Pancreas (tissue), 10 donors: ENCODE measurements at regions not wholly inside any gene's neighbourhood (a gene's known extent, or its start where the extent isn't known, plus 50 kb on each side); places are given as distances from the start of the nearest gene placed in this dataset.

Experiments used
- ATAC-seq, 4 donors: fragments of 200-7000 bp; cut with Tn5 transposase; one replicate each; pipeline versions ENCODE4 v1.8.0 to v1.9.1; 2020; ENCODE audit warnings: mild to moderate bottlenecking in 4 of 4, moderate library complexity in 4 of 4
- DNase-seq, 6 donors: peaks; one replicate each; pipeline ENCODE4 v3.0.0-alpha.2; 2020
- FAIRE-seq: peaks from 2 replicates; lab custom pipeline; 2012; peaks lifted over from hg19 to GRCh38; lab: Jason Lieb, UNC
- H3K27ac ChIP-seq, 4 donors: fragments of 200-600 bp; sonication (generic); 1 replicate in 3 of 4; 2 replicates in 1 of 4; pipeline versions ENCODE4 v1.5.0 to v1.8.0; 2020
- H3K27me3 ChIP-seq, 4 donors: fragments of 200-600 bp; one replicate each; pipeline ENCODE4 v1.8.0; 2021
- H3K36me3 ChIP-seq, 3 donors: fragments of 200-600 bp; sonication (generic) in 1 of 3; one replicate each; pipeline versions ENCODE4 v1.5.0 to v1.8.0; 2020 to 2021
- H3K4me1 ChIP-seq, 3 donors: fragments of 200-600 bp; one replicate each; pipeline ENCODE4 v1.8.0; 2021
- H3K4me3 ChIP-seq, 4 donors: fragments of 200-600 bp; sonication (generic) in 2 of 4; one replicate each; pipeline versions ENCODE4 v1.5.0 to v1.8.0; 2020 to 2021
- H3K9me3 ChIP-seq, 4 donors: fragments of 200-600 bp; one replicate each; pipeline ENCODE4 v1.8.0; 2021
- CTCF ChIP-seq, 4 donors: fragments of 200-600 bp; sonication (generic) in 3 of 4; IDR thresholded peaks; one replicate each; pipeline versions ENCODE4 v1.5.0 to v1.8.0; 2021; ENCODE audit warnings: antibody characterized with exemption in 4 of 4
- WGBS, 2 donors: extraction: QIAGEN DNeasy Blood & Tissue Kit; methylation state at CpG; one replicate each; pipeline ENCODE4 v1.1.7; 2013; 5-methylcytosine and 5-hydroxymethylcytosine counted together
- intact Hi-C, 3 donors: fragments of 100-400 bp; cut with DNase I; formaldehyde crosslinking; loops; one replicate each; pipeline versions ENCODE4 v1.11.1 to v1.14.2; 2022
- donor health status: healthy with polysubstance abuse.
- donor health status: DM: no; HTN: no; CAD: no; lungs with moderate emphysema.
- donor health status: DM: no; HTN: no; CAD: no.
- donor health status: control.
- donor health status: control.
- donor health status: Bipolar disorder and iron deficiency.
- donor health status: DM: yes; HTN: yes; CAD: no.
- donor health status: DM: no; HTN: no; CAD: no.
- donor health status: DM: no; HTN: no; CAD: no.
- donor health status: DM: yes; HTN: yes; CAD: no.

DNA sequence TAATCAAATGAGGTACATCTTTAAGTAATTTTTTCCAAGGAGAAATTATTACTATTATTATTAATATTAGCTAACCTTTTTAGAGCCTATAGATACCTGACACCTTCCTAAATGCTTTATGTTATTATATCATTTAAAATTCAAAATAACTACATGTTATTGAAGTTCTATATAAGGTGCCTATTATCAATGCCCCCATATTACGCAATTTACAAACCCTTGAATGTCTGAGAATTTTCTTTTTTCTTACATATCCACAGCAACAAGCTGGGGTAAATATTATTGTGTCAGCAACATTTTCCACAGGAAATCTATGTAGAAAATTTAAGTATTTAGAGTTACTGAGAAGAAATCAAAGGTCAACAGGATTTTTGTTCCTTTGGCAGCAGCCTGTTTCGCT, 327.3 kb downstream of the NXPE2 start:
- H3K27me3 ChIP-seq, result peaks cover 0 to 11% (median 0%) of the 10 kb centered on the region in 4 donors
- ATAC-seq (no peak), DNase-seq (no peak), FAIRE-seq (no peak)
- H3K36me3 ChIP-seq, result no peaks in the 10 kb centered on the region
- no peak overlapping the region for H3K27ac ChIP-seq
- TF ChIP-seq CTCF (IDR thresholded peaks at IDR 0.05), result no peak
- H3K9me3 ChIP-seq, result no peaks in the 10 kb centered on the region
- intact Hi-C loops, result no loop called here
- no peaks in the 10 kb centered on the region for H3K4me1 ChIP-seq
- H3K4me3 ChIP-seq, result no peak overlapping the region
- 73 to 86% methylated on average over 2 of the region's 2 CpGs for WGBS, 2 donors

GRCh38 chr11:115007851-115008250, 329.5 kb downstream of the NXPE2 start:
- 41% methylated on average over 2 of the region's 2 CpGs for WGBS, 2 donors

GRCh38 chr11:115008799-115009198, 330.5 kb downstream of the NXPE2 start:
- Histone ChIP-seq H3K4me1 (no peaks in the 10 kb centered on the region), H3K27me3 (no peaks in the 10 kb centered on the region), H3K9me3 (no peaks in the 10 kb centered on the region), H3K36me3 (no peaks in the 10 kb centered on the region), H3K4me3 (no peak overlapping the region), H3K27ac (no peak overlapping the region)
- ATAC-seq (no peak), FAIRE-seq (no peak), DNase-seq (no peak)
- no peak for TF ChIP-seq CTCF (IDR thresholded peaks at IDR 0.05)
- 43 to 44% methylated on average over 6 of the region's 6 CpGs for WGBS, 2 donors
- intact Hi-C loops, result no loop called here

More at GRCh38 chr11:115007851-115008250, 329.5 kb downstream of the NXPE2 start:
- Histone ChIP-seq H3K27ac (no peak overlapping the region), H3K36me3 (no peaks in the 10 kb centered on the region), H3K4me3 (no peak overlapping the region), H3K4me1 (no peaks in the 10 kb centered on the region), H3K27me3 (no peaks in the 10 kb centered on the region), H3K9me3 (no peaks in the 10 kb centered on the region)
- intact Hi-C loops, result no loop called here
- DNase-seq (no peak), FAIRE-seq (no peak), ATAC-seq (no peak)
- TF ChIP-seq CTCF (IDR thresholded peaks at IDR 0.05), result no peak

DNA sequence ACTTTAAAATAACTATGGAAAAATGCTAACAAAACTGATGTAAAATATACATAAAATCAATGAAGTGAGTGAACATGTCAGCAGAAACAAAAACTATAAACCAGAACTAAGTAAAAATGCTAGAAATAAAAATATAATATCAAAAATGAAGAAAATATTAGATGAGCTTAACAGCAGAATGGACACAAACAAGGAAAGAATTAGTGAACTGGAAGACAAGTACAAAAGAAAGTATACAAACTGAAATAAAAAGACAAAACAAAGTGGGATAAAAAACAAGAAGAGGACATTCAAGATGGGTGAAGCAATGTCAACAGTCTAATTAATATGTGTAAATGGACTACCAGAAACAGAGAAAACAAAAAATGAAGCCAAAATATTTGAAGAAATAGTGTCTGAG, 339.2 kb downstream of the NXPE2 start:
- FAIRE-seq (peak; percentile 59), ATAC-seq (no peak), DNase-seq (no peak)
- Histone ChIP-seq H3K9me3 (no peaks in the 10 kb centered on the region), H3K27me3 (no peaks in the 10 kb centered on the region), H3K36me3 (no peaks in the 10 kb centered on the region), H3K4me1 (no peaks in the 10 kb centered on the region), H3K27ac (no peak overlapping the region), H3K4me3 (no peak overlapping the region)
- intact Hi-C loops, result no loop called here
- TF ChIP-seq CTCF (IDR thresholded peaks at IDR 0.05), result no peak

DNA sequence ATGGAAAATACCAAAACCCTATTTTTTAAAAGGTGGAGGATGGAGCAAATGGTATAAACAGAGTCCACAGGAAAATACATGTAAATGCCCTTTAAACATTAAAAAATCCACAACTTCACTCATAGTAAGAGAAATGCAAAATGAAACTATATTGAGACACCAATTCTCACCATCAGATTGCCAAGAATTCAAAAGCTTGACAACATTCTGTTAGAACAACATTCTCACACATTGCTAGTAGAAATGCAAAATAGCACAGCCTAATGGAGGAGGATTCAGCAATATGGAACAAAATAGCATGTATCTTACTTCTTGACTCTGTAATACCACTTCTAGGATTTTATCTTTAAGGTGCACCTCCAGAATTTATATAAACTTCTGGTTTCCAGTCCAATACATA, 351.8 kb downstream of the NXPE2 start:
- H3K27me3 ChIP-seq, result no peaks in the 10 kb centered on the region
- no peak for TF ChIP-seq CTCF (IDR thresholded peaks at IDR 0.05)
- H3K9me3 ChIP-seq, result no peaks in the 10 kb centered on the region
- no peaks in the 10 kb centered on the region for H3K36me3 ChIP-seq
- no peaks in the 10 kb centered on the region for H3K4me1 ChIP-seq
- H3K27ac ChIP-seq, result no peak overlapping the region
- no peak overlapping the region for H3K4me3 ChIP-seq
- FAIRE-seq (no peak), ATAC-seq (no peak), DNase-seq (no peak)
- intact Hi-C loops, result no loop called here
